Hematopoietic multipotent progenitor cell treated with erythropoietin and hydrocortisone succinate and interleukin-3 and kit ligand, for 8 days (in vitro differentiated cells): ENCODE measurements at regions not wholly inside any gene's neighbourhood (a gene's known extent, or its start where the extent isn't known, plus 50 kb on each side); places are given as distances from the start of the nearest gene placed in this dataset.
A peak's percentile ranks its signal among the peaks of the same experiment; 100 is the strongest.
"Not testable (repeated sequence)": the region's sequence is repeated elsewhere in the genome, so short reads cannot be mapped to it uniquely, and the experiment has no call there.

Experiments used
- DNase-seq: peaks from one replicate; pipeline ENCODE4 v3.0.0-alpha.2; 2015

DNA sequence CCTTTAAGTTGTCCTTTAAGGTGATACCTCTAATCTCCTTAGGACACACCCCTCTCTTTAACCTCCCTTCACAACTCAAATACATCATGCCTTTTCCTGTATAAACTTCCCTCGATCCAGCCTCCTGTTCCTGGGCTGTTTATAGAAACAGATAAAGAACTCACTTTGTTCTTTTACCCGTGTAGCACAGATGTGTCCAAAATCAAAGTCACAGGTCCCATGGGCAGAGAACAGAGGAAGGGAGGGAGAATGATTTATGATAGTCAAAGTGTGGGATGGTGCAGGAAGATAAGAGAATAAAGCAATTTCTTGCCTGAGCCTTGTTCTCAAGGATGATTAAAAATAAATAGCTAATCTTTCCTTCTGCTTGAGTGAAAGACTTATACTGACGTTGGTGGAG, 50.3 kb upstream of the CABCOCO1 start:
- no peak for DNase-seq

DNA sequence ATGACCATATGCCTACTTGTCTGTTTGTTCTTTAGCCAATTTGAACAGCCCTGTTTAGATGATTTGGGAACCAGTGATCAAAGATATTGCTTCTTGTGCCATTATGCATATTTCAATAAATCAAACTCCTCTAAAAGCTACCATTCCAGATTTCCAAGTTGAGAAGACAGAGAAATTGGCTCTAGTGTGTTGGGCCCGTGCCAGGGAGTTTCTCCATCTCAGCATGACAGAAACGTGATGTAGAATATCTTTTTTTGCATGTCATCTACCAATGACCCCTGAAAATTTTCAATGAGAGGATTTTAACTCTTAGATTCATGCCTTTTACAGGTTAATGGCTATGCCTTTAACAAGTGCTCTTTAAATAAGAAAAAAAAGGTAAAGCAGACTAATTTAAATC, 50.7 kb upstream of the CABCOCO1 start:
- DNase-seq: no peak

DNA sequence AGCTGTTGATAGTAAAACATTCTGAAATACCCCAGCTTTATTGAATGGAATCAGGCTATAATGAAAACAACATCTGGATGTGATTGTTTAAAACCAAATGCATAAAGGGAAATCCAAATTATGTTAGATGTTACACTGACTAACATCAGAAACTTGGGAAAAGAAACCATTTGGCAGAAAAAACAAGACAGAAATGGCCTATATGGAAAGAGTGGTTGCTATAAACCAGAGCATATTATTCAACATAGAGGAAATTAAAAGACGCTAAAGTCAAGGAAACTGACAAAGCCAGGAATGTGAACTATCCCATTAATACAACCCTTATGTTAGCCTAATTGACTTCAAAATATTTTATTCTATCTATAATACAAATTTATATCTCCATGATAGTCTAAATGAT, 53.0 kb upstream of the CABCOCO1 start:
- no peak for DNase-seq

DNA sequence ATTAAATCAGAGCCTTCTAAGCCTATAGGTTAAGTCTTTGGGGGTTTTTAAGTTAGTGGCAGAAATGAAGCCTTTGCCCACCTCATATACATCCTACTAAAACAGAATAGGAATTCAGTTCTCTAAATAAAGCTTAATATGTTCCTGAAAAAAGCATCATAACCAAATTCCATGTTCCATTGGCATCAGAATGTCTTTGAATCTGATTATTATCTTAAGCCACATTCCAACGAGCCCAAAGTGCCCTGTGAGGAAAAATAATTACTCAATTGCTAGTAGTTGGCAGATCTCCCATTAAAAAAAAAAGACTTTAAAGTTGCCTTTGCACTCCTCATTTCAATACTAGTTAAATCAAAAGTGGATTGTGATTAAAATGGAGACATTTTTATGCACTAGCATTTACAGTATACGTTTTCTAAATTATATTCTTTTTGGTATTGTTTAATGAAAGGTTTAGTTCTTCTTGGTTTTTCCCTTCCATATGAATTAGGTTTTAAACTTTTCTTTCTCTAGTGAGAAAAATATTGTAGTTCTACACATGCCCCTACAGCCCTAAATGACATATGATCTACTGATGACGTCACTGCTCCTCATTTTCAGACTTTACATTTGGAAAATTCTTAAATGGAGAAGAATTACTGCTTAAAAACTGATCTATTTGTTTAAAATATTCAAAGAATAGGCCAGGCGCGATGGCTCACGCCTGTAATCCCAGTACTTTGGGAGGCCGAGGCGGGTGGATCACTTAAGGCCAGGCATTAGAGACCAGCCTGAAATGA, 54.3 kb upstream of the CABCOCO1 start:
- DNase-seq: no peak

DNA sequence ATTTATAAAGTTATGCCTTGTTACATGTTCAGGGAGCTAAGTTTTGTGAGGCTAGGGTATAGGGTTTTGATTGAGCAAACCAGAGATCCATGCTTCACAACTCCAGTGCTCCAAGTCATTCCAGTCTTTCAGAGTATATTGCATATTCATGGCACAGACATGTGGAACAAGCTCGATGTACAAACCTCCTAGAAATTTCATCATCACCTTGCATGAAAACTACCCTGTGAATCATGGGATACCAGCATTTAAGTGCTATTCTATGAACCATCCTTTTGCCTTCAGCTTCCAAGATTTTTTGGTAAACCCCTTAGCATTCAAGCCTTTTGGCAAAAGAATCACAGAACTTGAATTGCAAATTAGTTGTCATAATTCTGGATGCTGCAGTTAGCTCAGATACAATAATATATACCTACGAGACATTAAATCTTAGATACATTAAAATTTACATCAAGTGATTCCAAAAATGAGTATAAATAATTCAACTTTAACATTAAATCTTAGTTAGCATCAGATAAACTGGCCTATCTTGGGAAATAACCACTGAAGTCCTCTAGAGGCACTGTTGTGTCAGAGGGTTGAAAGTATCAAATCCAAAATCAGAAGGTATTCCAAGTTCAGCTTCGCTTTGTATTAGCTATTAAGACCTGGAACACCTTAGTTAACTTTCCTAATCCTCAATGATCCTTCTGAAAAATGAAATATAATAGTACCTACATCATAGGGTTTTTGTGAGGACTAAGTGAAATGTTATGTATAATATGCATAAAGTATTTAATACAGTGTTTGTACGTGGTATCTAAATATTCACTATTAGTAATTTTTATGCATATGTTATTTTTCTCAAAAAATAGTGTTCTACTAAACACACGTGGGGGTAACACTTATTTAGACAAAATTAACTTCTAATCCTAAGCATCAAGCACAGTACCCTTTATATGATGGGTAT, 55.5 kb upstream of the CABCOCO1 start:
- DNase-seq: peak; percentile 7

DNA sequence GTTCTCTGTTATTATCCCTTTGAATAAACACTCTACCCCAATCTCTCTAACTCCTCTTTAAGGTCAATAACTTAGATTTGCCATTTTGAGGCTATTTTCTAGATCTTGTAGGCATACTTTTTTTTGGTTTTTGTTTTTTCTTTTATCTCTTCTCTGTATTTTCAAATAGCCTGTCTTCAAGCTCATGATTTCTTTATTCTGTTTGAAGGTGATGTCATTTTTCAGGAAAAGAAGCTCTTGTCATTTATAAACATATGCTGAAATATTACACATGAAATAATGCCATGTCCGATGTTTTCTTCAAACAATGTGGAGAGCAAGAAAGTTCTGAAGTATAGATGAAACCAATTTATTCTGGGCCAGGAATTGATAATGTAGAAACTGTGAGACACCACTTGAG, 57.5 kb upstream of the CABCOCO1 start:
- DNase-seq: no peak

DNA sequence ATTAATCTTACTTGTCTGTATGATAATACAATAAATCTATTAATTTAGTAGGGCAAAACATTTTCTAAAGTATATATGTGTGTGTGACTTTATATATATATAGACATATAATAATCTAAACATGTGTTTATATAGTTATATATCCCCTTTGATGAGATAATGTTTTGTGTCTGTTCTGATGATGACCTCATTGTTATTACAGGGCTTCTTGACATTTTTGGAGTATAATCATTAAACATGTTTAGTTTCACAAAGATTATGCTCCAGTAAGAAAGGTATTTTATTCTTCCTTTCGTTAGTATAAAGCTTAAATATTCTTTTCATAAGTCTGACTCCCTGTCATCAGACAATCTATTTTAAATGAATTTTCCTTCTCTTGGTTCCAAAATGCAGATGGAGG, 62.3 kb upstream of the CABCOCO1 start:
- no peak for DNase-seq

DNA sequence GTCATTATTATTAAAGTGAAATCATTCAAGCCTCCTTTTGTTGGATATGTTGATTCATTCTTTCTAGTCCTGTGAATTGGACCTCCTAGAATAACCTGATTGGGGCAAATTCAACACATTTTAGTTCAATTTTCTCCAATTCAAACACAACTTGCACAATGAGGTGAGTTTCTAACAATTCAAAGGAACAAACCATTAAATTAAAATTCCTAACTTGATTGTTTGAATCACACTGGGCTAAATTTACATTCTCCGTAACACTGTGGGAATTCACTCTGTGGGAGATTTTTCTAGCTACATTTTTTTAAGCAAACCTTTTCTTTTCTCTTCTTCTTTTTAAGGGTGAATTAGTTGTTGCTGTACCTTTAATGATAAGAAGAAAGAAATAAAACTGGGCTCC, 68.3 kb upstream of the CABCOCO1 start:
- no peak for DNase-seq

DNA sequence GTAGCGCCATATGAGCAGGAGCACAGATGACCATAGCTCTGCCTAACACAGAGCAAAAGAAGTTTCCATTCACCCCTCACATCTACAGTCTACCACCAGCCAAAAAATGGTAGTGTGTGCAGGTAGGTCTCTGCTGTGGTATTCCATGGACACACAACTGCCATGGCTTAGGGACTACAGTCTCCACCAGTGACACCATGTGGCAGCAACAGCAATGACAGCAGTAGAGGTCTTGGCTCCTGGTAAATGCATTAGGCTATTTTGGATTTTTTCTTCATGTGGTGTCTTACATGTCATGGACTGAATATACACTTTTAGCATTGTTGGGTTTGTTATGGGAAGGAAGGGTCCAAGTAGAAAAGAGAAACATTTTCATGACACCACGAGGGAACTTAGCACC, 70.1 kb upstream of the CABCOCO1 start:
- DNase-seq: peak; percentile 29

DNA sequence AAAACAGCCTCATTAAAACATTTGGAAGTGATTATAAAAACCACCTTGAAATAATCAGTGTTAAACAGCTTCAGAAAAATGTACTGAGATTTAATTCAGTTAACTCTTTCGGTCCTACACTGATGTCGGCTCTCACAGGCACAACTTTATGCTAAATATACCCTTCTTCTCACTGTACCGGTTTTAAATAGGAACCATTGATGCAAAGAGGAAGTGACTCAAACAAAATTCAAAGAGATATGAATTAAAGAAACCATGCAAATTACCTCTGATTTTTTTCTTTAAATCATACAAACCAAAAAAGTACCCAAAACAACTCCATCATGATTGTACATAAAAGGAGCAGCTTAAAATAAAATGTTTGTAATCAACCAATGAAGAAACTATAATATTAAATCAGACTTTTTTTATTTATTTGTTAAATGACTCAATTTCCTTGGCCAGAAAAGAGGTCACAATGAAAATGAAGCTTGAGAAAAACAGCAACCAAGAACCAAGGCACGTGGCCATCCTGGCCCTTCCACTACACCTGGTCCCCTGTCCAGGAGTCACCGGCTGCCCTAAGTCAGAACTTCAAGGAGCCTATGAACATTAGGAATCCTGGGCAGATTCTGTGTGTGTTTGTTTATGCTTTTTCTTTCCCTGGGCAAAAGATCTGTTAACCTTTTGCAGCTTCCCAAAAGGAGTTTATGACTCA, 73.0 kb upstream of the CABCOCO1 start:
- DNase-seq: no peak

DNA sequence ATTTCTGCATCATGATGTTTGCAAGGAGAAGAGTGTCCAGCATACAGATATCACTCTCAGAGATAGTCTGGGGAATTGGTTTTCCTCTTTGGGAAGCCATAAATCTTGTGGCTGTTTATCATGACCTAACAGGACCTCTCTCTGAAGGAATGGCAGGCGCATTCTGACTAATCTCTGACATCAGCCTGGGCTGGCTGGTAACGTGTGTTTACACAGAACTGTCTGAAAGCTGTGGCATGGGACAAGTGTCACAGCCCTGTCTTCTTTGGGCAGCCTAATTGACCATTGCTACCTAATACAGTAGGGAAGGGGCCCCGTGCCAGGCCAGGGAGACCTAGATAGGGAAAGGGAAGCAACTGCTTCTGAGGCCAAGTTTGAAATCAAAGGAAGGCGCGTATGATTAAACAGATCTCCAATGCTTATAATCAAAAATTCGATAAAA, 73.9 kb upstream of the CABCOCO1 start:
- no peak for DNase-seq

DNA sequence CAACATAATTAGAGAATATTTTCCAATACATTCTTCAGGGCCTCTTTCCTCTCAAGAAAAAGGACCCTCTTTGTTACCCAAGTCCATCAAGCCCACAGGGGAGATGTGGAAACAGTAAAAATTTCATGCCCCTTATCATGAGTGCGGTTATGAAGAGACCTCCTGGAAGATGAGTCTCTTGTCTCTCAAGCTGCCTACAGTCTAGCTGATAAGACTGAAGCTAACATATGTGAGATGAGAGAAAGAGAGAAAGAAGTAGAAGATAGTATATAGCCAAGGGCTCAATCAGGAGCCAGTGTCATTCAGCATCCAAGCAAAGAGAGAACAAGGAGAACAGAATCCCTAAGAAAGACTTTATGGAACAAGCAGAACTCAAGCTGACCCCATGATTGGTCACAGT, 75.9 kb upstream of the CABCOCO1 start:
- no peak for DNase-seq

DNA sequence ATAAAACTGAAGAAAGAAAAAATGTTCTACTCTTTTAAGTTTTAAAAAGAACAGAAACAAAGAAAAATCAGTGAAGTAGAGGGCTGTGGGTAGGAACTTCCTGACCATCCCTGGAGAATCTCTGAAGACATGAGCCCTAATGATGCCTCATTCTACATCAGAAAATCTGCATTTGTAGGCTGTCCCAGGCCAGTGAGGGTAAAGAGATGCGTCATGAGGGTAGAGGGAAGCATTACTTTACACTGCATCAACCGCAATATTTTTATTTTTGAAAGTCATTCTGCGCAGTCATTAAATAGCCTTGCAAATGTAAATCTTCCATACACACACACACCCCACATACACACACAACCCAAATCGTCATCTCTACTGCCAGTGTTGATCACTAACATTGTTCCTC, 82.1 kb upstream of the CABCOCO1 start:
- DNase-seq: no peak

DNA sequence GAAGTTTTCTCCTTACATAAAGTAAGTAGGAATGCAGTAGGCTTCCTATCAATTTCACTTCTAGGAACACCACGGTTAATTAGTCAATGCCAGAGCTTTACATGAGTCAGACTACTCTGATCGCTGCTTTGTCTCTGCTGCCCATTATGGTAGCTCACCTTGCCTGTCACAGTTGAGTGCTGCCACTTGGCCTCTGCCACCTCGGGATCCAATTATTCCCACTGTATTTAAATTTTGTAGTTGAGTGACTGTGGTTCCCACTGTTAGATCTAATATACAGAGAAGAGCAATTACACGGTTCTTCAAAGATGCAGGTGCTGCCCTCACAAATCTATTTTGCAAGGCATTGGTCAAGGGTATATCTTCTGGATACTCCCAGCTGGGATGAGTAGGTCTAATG, 92.5 kb upstream of the CABCOCO1 start:
- not testable (repeated sequence) for DNase-seq

DNA sequence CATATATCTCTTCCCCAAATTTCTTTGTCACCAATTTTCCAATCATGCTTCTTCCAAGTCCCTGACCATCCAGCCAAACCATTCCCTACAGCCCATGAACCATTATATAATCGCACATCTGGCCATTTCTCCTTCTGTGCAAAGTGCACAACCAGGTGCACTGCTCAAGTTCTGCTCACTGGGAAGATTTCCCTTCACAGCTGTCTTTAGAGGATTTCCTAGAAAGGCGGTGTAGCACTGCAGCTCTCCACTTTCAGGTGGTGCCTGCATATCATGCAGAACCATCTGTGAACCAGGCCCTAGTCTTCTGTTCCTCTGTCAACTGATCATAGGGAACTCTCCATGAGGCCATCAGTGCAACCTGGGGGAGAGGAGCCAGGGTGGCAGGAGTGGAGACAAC, 95.0 kb upstream of the CABCOCO1 start:
- DNase-seq: no peak

DNA sequence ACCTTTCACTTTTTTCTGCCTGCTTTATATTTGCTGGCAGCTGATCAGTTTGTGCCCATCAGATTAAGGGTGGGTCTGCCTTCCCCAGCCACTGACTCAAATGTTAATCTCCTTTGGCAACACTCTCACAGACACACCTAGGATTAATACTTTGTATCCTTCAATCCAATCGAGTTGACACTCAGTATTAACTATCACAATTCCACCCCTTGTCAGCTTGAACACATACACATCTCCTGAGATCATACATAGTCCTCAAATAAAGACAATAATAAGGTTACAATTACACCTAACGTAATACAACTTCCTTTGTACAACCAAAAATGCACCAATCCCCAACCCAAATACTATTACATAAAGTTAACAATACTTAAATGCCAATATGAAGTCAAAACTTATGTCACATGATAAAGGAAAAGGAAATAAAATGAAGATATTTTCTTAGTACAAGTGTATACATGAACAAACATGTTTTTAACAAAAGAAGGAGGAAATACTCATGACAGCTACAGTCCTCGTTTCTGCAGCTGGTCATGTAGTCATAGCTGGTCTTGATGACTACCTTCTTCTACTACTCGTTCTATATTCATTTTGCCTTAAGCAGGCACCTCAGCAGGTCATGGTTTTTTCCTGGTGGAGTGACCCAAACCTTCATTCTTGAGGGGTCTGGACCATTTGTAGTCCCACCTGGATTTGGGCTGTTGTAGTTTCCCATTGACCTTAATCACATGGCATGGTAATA, 96.7 kb upstream of the CABCOCO1 start:
- DNase-seq: no peak

DNA sequence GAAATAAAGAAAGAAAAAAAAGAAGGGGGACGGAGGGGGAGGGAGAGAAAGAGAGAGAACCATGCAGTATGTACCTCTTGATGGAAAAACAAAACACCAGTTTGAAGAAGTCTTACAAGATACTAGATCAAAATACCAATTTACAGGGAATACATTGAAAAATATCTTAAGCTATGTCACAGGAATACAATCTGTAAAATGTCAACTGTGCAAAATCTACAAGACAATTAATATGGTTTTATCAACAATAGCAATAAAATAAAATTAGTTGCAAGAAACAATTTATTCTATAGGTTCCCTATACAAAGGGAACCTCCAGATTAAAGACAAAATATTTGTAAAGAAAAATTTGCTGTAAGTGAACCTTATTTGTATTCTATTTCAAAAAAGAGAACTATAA, 98.3 kb upstream of the CABCOCO1 start:
- DNase-seq: no peak

DNA sequence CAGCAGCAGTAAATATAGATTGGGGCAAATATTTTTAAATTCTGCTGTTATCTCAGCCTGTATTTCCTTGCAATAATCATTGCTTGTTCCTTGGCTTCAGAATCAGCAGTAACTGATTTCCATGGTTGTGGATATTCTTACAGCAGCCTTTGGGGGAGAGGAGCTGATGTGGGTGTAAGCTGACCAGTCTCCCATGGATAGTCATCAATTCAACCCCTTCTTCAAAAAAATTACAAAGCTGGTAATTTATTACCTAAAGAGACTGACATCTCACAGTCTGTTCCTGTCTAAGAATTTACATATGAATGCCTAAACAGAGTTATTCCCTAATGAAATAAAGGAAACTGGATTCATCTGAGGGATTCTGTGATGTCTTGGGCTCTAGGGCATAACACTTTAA, 103.1 kb upstream of the CABCOCO1 start:
- no peak for DNase-seq

DNA sequence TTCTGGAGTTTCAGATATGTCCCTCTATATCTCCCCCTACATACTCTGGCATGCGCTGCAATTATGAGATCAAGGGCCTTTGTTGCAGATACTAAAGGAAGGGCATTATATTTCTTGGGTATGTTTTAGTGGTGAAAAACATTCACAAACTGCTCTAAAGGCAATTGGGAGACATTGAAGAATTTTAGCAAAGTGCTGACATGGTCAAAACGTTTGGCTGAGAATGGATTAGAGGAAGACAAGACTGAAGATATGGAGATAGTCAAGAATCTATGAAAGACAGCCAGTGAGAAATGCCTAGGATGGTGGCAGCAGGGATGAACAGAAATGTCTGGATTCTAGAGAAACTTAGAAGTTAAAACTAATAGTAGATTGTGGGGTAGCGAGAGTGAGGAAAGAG, 104.5 kb upstream of the CABCOCO1 start:
- DNase-seq: no peak

DNA sequence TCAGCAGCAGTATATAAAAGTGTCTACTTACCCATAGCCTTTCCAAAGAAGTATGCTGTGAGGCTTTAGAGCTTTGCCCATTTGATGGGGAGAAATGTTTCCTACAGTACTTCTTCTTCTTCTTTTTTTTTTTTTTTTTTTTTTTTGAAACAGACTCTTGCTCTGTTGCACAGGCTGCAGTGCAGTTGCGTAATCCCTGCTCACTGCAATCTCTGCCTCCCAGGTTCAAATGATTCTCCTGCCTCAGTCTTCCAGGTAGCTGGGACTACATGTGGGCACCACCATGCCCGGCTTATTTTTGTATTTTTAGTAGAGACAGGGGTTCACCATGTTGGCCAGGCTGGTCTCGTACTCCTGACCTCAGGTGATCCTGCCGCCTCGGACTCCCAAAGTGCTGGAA, 101.7 kb upstream of the TMEM26 start:
- DNase-seq: no peak

DNA sequence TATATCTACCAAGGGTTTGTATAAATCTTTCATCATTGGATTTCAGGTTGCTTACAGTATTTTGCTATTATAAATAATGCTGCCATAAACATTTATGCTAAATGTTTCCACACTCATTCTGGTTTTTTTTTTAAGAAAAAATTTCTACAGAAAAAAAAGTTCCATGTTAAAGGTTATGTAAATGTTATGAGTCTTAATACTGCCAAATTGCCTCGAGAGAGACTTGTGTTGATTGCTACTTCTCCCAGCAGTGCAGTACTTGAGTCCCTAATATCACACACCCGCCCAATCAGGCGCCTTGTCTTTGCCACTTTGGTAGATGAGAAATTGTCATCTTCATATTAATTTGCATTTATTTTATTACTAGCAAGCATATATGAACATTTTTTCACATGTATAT, 96.7 kb upstream of the TMEM26 start:
- DNase-seq: no peak

DNA sequence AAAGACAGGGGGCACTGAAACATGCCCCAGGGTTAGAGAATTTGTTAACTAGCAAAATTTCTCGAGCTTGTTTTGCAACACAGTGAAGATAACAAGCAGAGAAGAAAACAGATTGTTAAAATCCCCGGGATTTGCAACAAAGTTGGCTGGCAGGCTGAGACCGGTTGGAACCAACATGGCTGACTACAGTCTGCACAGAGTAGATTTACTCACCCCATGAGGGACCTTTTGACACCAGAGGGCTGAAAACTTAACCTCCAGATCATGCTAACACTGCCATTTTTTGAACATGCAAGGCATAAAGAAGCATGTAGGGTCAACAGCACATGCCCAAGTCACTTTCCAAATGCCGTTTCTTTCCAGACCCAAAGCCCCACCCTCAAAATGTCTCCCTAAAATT, 95.2 kb upstream of the TMEM26 start:
- DNase-seq: no peak

DNA sequence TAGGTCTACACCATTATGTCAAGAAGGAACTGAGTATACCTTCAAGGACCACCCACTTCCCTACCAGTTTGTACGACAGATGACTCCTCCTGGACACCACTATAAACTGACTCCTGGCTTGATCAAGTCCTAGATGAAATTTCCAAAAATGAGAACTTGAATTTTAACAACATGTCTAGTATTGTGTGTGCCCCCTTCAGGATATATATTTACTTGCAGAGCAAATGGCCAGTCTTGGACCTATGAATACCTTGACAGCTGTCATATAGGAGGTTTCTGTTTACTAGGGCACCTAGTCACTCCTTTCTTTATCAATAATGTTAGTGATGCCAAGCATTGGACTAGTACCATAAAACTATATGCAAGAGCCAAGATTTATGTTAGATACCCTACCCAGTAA, 94.1 kb upstream of the TMEM26 start:
- no peak for DNase-seq
